BJ (cell line): ENCODE measurements at regions not wholly inside any gene's neighbourhood (a gene's known extent, or its start where the extent isn't known, plus 50 kb on each side); places are given as distances from the start of the nearest gene placed in this dataset.
"Not testable (repeated sequence)": the region's sequence is repeated elsewhere in the genome, so short reads cannot be mapped to it uniquely, and the experiment has no call there.

Experiments
- CTCF ChIA-PET: fragments of 350-600 bp; formaldehyde crosslinking; extraction: SDS; loops from one replicate; lab custom pipeline; 2021; ENCODE audit warnings: antibody characterized with exemption, inconsistent platforms; lab: Yijun Ruan, JAX
- POLR2A ChIA-PET: fragments of 300-600 bp; sonication (Branson Sonifier 250); formaldehyde crosslinking; extraction: SDS; loops from one replicate; lab custom pipeline; 2021; ENCODE audit warnings: antibody characterized with exemption; lab: Charles Lee
- DNase-seq: peaks from one replicate; pipeline ENCODE4 v3.0.0-alpha.2; 2011; ENCODE audit warnings: low read depth
- H3K27me3 ChIP-seq: 2 replicates; pipeline ENCODE4 v1.6.0; 2011; ENCODE audit warnings: low read length; ENCODE audit not compliant: control insufficient read depth, insufficient read depth
- H3K36me3 ChIP-seq: 2 replicates; pipeline ENCODE4 v1.5.1; 2011; ENCODE audit warnings: low read length; ENCODE audit not compliant: control insufficient read depth, insufficient read depth
- H3K4me3 ChIP-seq: 2 replicates; pipeline ENCODE4 v1.5.1; 2011; ENCODE audit warnings: low read depth, mild to moderate bottlenecking, control low read depth, low read length
- TF ChIP-seq, protein P1 (sequence below): IDR thresholded peaks from 2 replicates; pipeline ENCODE4 v1.5.1; 2011; ENCODE audit warnings: low read depth, mild to moderate bottlenecking, control low read depth, inconsistent platforms, low read length, moderate library complexity; ENCODE audit not compliant: insufficient read depth

DNA sequence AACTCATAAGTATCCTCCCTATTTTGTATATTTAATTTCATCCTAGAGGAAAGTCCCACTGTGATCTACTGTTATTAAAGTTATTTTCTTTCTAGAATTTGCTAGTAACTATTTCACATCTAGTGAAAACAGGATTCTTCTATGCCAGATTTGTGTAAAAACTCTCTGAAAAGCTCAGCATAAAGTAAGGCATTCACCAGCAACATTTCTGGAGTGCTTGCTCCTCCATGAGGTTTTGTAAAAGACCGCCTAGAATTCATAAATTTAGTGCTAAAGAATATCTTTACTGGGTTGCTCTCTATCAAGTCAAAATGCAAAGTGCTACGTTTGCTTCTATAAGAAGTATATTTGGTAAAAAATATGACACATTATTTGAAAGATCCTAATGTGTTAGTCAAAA, 173.5 kb upstream of the IRAK1BP1 start:
- ChIA-PET POLR2A (no interaction called here), CTCF (interaction anchor here (1.0 kb wide), 1 partner anchor 258 kb away, joined by 4 read pairs; no protein-coding TSS in a partner anchor)
- Histone ChIP-seq H3K27me3 (no peaks in the 10 kb centered on the region), H3K4me3 (no peak overlapping the region), H3K36me3 (no peaks in the 10 kb centered on the region)
- TF ChIP-seq, protein P1, sequence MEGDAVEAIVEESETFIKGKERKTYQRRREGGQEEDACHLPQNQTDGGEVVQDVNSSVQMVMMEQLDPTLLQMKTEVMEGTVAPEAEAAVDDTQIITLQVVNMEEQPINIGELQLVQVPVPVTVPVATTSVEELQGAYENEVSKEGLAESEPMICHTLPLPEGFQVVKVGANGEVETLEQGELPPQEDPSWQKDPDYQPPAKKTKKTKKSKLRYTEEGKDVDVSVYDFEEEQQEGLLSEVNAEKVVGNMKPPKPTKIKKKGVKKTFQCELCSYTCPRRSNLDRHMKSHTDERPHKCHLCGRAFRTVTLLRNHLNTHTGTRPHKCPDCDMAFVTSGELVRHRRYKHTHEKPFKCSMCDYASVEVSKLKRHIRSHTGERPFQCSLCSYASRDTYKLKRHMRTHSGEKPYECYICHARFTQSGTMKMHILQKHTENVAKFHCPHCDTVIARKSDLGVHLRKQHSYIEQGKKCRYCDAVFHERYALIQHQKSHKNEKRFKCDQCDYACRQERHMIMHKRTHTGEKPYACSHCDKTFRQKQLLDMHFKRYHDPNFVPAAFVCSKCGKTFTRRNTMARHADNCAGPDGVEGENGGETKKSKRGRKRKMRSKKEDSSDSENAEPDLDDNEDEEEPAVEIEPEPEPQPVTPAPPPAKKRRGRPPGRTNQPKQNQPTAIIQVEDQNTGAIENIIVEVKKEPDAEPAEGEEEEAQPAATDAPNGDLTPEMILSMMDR, result peak; percentile 23; the same call in 1 of the 2 replicates
- DNase-seq, result no peak

DNA sequence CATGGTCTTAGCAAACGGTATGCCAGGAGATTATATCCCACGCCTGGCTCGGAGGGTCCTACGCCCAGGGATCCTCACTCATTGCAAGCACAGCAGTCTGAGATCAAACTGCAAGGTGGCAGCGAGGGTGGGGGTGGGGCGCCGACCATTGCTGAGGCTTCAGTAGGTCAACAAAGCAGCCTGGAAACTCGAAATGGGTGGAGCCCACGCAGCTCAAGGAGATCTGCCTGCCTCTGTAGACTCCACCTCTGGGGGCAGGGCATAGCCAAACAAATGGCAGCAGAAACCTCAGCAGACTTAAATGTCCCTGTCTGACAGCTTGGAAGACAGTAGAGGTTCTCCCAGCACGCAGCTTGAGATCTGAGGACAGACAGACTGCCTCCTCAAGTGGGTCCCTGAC, 172.7 kb upstream of the IRAK1BP1 start:
- H3K36me3 ChIP-seq, DNase-seq, POLR2A ChIA-PET, H3K4me3 ChIP-seq, H3K27me3 ChIP-seq: not testable (repeated sequence)
- CTCF ChIA-PET, result interaction anchor here (0.6 kb wide), 2 partner anchors 80 to 159 kb away, joined by 3 to 4 read pairs; no protein-coding TSS in a partner anchor

DNA sequence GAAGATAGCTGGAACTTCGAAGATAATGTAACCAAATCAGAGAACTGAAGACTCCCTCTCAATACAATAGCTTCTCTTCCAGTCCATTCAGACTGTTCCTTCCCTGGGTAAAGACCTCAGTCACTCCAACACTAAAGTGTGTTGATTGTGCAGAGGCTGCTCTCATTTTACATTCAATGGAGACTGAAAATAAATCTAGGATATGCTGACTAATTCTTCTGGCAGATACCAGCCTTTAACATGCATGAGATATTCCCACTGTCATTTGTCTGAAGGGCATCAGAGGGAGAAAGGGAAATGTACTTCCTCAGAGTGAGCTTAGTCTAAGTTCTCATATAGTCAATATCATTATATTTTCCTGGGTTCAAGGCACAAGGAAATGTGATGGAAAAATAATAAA, 166.4 kb upstream of the IRAK1BP1 start:
- no peak for DNase-seq
- Histone ChIP-seq H3K36me3 (no peaks in the 10 kb centered on the region), H3K4me3 (no peak overlapping the region), H3K27me3 (no peaks in the 10 kb centered on the region)
- TF ChIP-seq, protein P1, result no peak
- CTCF ChIA-PET, result no interaction called here
- POLR2A ChIA-PET, result no interaction called here

GRCh38 chr6:78701407-78701806, 165.9 kb upstream of the IRAK1BP1 start:
- H3K27me3 ChIP-seq, result no peaks in the 10 kb centered on the region
- TF ChIP-seq, protein P1, result no peak
- CTCF ChIA-PET, result no interaction called here
- H3K36me3 ChIP-seq, result no peaks in the 10 kb centered on the region
- POLR2A ChIA-PET, result no interaction called here
- DNase-seq, result no peak
- H3K4me3 ChIP-seq, result no peak overlapping the region

DNA sequence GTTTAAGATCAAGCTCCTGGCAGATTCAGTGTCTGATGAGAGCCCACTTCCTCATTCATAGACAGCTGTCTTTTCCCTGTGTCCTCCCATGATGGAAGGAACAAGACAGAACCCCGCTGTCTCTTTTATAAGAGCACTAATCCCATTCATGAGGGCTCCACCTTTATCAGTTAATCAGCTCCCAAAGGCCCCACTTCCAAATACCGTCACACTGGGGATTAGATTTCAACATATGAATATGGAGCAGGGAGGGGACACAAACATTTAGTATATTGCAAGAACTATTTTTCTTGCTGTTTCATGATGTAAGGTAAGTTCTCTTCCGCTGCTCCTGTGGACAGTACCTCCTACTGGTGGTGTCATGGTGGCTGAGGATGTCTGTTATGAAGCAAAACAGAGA, 158.3 kb upstream of the IRAK1BP1 start:
- ChIA-PET POLR2A (no interaction called here), CTCF (interaction anchor here (0.6 kb wide), 1 partner anchor 552 kb away, joined by 3 read pairs; no protein-coding TSS in a partner anchor)
- DNase-seq, result no peak
- no peaks in the 10 kb centered on the region for H3K27me3 ChIP-seq
- H3K4me3 ChIP-seq, result no peak overlapping the region
- TF ChIP-seq, protein P1, result no peak
- no peaks in the 10 kb centered on the region for H3K36me3 ChIP-seq

DNA sequence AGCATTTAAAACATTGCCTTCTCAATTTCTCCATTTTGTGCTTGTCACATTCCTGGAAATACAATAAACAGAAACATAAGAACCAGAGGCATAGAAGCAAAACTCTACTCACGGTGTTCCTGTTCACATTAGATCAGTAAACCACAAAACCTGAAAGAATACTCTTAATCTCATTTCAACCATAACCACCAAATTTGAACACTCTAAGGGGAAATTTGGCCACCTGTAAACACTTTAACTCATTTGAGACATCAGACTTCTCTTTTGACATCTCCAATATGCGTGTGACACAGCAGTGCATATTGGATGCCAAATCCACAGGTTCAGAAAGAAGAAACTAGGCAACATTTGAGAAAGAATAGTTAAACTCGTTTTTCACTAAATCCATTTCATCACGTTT, 153.8 kb upstream of the IRAK1BP1 start:
- no peaks in the 10 kb centered on the region for H3K36me3 ChIP-seq
- TF ChIP-seq, protein P1, result no peak
- CTCF ChIA-PET, result no interaction called here
- no peak for DNase-seq
- no peaks in the 10 kb centered on the region for H3K27me3 ChIP-seq
- POLR2A ChIA-PET, result no interaction called here
- no peak overlapping the region for H3K4me3 ChIP-seq
